Caki2 (cell line): ENCODE measurements at regions not wholly inside any gene's neighbourhood (a gene's known extent, or its start where the extent isn't known, plus 50 kb on each side); places are given as distances from the start of the nearest gene placed in this dataset.

Experiments used
- DNase-seq: peaks from one replicate; pipeline ENCODE4 v3.0.0-alpha.2; 2015; ENCODE audit warnings: low read depth
- in situ Hi-C: cut with HindIII; loops from 2 replicates; pipeline ENCODE4 v1.10.0; 2016; ENCODE audit warnings: low sequenced_read_pairs, low pct_unique_long_range_greater_than_20kb, mixed read lengths

DNA sequence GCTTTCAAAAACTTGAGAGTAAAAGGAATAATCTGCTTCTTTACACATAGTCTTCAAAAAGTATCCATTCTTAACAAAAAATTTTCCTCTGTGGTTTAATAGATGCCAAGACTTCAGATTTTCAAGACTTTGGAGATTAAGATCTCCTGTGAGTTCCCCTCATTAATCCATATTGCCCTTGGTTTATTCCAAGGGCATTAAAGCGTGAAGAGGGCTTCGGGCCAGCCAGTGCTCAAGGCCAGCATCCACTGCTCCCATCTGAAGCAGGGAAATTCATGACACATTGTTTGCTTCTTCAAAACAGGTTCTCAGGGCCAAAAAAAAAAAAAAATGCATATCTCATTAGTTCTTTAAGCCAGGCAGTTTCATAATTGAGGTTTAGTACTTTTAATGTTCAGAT lies 137.3 kb upstream of the RHOBTB1 start:
- no peak for DNase-seq
- in situ Hi-C loops: no loop called here

DNA sequence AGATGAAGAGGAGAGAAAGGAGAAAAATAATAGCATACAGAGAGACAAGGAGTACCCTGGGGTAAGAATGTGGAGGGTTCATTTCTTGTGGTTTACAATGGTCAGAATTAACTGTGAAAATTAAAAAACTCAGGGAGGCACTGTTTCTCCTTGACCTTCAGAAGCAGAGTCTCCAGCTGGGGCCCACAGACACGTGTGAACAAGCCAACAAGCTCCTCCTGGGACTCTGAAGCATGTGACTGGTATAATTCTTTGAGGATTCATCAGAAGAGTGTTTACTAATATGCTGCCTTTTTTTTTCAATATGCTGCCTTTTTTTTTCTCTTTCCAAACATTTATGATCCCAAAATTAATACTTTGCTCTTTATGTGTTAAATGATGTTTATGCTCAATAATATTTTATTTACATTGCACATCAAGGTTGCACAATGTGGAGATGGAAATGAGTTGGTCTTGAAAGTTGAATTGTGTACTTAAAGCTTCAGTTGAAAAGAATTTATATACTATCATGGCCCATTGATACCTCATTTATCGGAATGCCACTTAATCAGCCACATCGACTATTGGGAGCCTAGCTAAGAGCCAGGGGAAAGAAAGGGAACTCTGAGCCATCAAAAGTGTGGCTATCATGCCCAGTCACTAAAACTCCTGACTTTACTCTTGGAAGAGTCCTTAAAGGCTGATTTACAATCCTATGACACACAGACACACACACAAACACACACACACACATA lies 134.7 kb upstream of the RHOBTB1 start:
- in situ Hi-C loops: no loop called here
- DNase-seq: no peak

DNA sequence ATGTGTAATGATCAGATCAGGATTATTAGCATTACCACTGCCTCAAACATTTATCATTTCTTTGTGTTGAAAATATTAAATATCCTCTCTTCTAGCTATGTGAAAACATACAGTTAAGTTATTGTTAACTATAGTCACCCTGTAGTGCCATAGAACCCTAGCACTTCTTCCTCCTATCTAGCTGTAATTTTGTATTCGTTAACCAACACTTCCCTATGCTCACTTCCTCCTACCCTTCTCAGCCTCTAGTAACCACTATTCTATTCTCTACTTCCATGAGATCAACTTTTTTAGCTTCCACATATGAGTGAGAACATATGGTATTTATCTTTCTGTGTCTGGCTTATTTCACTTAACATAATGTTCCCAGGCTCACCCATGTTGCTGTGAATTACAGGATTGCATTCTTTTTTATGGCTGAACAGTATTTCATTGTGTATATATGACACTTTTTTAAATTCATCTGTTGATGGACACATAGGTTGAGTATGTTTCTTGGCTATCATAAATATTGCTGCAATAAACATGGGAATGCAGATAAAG lies 132.7 kb upstream of the RHOBTB1 start:
- DNase-seq: no peak
- in situ Hi-C loops: no loop called here

DNA sequence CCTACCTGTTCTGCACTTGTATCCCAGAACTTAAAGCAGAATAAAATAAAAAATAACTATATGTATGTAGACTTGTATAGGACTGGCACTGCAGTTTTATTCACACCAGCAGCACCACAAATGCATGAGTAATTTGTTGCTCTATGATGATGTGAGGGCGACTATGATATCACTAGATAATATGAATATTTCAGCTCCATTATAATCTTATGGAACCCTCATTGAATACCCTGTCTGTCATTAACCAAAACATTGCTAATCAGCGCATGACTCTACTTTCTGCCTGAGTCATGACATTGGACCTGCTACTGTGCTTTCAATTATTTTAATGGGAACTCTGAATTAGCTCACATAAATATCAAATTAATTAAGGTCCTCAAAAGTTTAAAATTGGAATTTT lies 129.4 kb upstream of the RHOBTB1 start:
- no peak for DNase-seq
- in situ Hi-C loops: no loop called here

DNA sequence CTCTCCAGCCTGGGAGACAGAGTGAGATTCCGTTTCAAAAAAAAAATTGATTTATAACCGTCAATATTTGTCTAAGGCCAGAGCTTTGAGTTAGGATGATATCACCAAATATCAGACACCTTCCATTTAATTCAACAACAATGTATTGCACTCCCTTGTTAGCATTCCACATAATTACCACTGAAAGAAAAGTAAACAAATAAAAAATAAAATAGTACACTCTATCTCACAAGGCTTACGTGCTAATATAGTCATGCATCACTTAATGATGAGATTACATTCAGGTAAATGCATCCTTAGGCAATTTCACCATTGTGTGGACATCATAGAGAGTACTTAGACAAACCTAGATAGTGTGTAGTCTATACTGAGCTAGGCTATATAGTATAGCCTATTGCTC lies 127.6 kb upstream of the RHOBTB1 start:
- DNase-seq: no peak
- in situ Hi-C loops: no loop called here

DNA sequence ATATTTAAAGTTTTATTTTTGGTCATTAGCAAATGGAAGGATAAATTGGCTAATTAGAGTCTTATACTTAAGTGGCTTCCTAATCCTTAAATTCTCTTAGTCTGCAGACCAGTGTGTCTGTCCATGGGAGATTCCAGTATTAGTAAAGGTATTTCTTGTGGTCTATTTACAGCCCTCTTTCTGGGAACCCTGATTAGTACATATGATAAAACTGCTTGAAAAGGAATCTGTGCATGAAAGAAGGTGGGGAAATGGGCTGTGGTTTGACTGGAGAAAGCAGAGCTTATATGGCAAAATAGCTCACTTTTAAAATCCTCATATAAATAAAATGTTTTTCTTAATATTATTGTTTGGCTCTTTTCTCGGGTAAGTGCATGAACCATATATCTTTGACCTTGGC lies 124.5 kb upstream of the RHOBTB1 start:
- no peak for DNase-seq
- in situ Hi-C loops: no loop called here

DNA sequence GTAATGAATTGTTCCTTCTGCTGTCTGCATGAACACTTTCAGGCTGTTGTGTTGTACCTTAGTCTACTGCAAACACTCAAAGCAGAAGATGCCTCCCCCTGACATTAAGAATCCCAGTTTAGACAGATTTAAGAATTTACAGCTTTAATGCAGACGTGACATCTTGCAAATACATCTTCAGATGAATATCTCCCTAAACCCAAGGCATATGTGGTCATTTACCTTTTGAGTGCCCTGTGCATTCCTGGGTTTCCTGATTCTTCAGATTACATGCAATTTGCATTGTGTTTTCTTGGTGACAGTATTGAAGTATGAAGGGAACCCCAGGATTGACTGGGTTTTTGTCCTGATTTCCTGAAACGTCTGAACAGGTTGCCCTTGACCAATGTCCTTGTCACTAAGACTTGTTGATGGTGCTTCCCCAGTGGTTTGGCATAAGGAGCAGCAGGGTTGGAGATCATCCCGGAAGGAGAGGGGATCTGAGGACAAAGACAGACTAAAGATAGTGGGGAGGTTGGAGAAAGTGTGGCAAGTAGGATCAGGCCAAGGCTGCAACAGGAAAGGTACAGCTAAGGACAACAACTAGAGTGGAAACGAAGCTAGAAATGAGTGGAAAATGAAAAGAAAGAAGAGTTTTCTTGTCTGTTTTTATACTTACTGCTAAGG lies 123.8 kb upstream of the RHOBTB1 start:
- in situ Hi-C loops: no loop called here
- DNase-seq: no peak

DNA sequence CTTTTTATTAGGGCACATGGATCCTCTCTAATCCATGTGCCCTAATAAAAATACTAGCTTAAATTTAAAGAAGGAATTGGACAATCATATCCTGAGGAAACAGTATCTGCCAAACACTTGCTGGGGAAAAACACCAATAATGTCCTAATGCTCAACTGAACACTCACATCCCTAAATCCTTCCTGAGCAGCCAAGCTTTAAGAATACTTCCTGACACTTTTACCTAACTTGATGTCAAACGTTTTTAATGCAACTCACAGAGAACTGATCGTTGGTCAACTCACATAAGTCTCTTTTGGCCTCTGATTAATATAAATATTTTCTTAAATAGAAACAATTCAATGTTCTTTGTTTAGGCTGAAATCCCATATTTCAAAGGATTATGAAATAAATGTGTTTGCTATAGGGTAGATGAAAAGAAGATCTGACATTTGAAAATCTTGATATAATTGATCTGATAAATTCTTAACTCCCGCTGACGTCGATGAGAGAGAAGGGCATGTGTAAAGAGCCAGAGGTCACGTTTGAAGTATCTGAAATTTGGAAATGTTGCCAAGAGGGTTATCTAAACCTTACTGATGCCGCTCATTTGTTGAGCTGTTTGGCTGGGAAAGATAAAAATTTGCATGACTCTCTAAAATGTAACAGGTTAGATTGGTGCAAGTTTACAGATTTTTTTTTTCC lies 122.8 kb upstream of the RHOBTB1 start:
- in situ Hi-C loops: no loop called here
- no peak for DNase-seq

DNA sequence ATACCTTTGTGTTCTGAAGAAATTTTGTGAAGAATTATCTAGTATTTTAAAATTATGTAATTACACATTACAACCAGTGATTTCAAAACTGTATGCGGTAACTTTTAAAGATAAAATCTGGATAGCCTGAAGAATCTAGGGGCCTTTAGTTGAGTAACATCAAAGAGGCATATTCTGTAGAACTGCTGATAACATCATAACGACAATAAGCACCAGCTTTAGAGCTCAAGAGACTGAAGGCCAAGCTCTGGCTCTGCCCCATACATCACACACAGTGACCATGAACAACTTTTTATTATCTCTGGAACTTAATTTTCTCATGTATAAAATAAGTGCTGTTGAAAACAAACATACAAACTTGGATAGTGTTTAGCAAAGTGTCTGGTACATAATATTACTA lies 121.1 kb upstream of the RHOBTB1 start:
- no peak for DNase-seq

DNA sequence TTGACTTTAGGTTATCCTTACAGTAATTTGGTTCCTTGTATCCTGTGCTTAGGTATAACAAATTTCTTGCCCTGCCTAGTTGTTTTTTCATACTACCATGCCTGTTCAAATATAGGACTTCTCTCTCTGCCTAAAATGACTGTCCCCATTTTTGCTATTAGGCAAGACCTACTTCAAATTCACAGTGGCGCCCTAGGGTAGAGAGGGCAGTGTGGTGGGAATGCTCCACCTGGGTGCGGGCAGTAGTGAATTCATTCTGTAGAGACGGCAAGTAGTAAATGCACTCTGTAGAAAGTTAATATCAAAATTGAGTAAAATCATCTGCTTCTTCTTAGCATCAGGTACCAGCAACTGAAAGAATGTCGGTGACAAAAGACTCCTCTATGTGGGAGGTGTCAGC lies 120.4 kb upstream of the RHOBTB1 start:
- in situ Hi-C loops: no loop called here
- no peak for DNase-seq

More for the DNA sequence above, 121.1 kb upstream of the RHOBTB1 start:
- in situ Hi-C loops: no loop called here

DNA sequence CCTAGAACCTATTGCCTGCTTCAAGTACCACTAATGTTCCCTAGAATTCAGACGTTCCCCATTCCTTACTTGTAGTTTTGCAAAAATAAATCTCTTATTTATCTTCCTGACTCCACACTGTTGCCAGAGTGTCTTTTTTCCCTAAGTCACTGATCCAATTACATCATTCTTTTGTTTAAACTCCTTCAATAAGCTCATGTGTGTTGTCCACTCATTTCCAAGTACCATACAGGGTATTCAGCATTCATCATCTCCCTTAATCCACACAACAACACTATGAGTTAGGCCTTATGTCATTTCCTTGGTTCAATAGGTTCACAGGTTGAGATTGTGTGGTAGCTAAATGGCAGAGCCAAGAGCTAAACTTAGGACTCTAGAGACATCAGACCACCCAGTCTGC lies 119.9 kb upstream of the RHOBTB1 start:
- no peak for DNase-seq
- in situ Hi-C loops: no loop called here

DNA sequence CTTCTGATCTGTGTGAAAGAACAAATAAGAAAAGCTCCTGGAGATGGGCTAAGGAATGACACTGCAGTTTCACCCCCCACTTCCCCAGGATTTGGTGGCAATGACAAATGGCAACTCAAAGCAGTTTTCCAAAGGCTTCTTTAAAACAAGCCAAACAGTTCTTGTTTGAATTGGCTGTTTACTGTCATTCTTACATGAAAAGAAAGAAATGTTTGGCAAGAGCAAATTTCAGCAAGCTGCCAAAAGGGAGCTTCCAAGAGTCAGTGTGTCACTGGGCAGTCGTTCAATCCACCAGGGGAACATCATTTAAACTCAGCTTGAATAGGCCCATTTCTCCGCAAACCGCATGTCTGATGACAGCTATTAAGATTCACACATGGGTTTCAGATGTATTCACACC lies 119.0 kb upstream of the RHOBTB1 start:
- in situ Hi-C loops: no loop called here
- DNase-seq: no peak

DNA sequence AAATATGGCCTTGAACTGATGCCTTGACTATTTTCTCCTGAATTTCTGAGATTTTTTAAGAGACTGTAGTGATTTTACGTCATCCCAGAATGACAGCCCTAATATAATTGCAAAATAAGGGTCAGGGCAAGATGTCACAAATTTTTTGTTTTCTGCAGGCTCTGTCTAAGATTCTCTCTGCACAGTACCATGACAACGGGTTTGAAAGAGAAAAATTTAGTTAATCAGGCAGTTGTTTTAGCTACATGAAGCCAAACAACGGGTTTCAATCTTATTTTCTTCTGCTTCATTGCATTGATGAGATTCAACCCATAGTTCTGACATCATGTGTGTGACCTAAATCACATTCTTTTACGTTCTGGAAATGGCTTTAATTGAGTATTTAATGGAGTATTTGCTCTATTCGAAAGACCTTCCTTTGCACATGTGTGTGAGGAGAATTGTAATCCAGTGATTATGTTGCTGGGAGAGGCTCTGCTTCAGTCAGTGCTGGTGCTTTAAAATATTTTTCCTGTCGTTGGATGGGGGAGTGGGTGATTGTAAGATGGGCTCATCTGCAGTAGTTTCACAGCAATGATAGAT lies 118.0 kb upstream of the RHOBTB1 start:
- in situ Hi-C loops: no loop called here

DNA sequence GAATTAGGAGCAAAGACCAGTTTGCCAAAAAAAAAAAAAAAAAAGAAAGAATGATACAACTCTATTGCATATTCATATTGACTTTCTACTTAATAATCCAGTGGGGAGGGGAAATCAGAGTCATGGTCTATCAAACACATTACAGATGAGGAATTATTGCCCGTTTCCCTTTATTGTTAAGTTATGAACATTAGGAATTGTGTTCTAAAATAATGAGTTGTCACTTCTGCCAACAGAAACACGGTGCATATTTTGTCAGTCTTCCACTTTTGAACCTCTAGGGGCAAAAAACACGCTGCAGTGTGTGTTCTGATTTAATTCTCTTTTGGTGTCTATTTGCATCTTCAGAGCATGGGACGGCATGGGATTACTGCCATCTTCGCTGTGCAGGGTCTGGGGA lies 115.7 kb upstream of the RHOBTB1 start:
- in situ Hi-C loops: no loop called here
- no peak for DNase-seq

More for the DNA sequence above, 118.0 kb upstream of the RHOBTB1 start:
- no peak for DNase-seq

DNA sequence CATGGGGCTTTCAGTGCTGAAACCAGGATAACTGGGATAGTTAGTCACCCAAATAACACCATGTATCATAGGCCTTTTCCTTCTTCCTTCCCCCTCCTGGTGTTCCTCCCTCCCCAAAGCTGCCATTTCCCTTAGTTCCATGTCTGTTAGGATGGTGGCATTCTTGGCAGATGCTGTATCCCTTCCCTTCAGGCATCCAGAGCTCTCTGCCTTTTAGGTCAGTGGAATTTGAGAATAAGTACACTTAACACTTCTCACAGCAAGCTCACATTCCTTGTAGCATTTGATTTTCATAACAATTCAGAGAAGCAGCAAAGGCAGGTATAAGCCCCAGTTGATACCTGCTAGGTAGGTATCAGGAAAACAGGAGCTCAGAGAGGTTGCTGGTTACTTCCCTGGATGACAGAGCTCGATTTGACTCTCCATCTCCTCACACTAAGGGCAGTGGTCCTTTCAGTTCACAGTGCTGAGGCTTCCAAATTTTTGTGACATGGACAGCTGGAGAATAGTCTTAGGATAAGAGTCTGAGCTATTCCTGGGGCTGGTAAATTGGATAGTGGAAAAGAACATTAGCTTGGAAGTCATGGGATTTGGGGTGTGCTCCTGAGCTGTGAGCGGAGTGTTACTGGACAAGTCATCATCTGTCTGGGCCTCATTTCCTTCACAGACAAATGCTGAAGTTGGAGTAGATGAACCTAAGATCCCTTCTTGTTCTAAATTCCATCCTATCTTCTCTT lies 108.7 kb upstream of the RHOBTB1 start:
- in situ Hi-C loops: no loop called here

DNA sequence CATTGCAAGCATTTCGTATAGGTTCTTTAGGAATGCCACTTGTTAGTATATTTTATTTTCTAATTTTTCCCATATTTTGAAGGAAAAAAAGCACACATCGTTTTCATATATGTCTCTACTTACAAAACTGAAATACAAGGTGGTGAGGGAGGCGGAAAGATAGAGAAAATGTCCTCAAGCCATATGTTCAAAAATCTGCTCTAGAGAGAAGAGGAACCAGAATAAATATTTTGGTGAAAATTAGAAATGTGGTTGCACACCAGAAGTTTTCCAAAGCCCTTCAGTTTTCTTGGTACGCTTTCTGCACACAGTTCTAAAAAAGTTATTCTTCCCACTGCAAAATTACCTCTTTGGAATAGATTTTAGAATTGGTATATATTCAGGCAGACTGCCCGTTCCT lies 107.4 kb upstream of the RHOBTB1 start:
- in situ Hi-C loops: no loop called here
- DNase-seq: no peak

More for the DNA sequence above, 108.7 kb upstream of the RHOBTB1 start:
- DNase-seq: no peak

DNA sequence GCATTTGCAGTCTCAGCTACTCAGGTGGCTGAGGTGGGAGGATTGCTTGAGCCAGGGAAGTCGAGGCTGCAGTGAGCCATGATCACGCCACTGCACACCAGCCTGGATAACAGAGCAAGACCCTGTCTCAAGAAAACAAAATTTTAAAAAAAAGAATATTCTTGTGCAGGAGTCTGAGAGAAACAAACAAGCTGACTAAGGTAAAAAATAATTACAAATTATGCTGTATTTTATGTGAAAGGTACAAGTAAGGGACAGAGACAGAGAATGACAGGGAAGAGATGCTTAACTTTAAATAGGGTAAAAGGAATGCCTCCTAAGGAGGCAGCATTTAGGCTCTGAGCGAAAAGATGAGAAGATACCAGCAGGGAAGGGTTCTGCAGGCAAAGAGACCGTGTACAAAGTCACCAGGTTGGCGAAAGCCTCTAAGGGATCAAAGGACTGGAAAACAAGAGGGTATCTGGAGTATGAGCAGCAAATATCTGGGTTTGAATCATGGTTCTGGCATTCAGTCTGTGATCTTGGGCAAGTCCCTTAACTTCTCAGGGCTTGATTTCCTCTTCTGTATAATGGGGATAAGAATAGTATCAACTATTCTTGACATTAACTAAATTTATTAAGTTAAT lies 106.2 kb upstream of the RHOBTB1 start:
- in situ Hi-C loops: no loop called here

DNA sequence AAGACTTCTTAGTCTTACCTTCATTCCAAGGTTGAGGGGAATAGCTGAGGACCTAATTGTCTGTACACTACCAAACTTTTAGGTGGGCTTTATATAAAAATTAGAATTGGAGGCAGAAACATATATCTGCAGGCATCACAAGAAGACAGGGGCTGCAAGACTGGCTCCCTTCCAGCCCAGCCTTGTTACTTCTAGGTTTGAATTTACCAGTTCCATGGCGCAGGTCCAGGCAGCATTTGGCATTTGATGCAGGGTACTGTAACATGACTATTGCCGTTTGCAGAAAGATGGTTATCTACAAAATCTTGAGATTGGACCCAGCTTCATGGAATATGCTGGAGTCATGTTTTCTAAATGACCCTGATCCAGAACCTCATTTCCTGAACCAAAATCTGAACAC lies 105.4 kb upstream of the RHOBTB1 start:
- no peak for DNase-seq
- in situ Hi-C loops: no loop called here

More for the DNA sequence above, 106.2 kb upstream of the RHOBTB1 start:
- DNase-seq: no peak
